ENCODE measurements at regions not wholly inside any gene's neighbourhood (a gene's known extent, or its start where the extent isn't known, plus 50 kb on each side); places are given as distances from the start of the nearest gene placed in this dataset.

DNA sequence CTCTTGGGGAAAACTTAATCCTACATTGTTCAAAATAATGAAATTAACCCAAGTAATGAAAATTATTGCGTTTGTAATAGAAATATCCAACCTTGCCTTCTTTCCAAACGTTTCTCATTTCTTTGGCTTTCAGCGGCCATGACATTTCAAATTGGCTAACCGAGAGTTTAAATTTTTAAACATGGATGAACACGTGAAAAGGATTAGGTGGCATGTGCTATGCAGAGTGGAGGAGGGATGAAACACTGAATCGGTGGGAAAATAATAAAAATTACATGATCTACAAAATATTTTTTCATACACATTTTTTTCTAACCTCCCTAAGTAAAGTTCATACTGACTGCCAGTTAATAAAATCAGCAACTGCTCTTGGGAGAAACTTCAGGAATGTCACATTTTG lies 728.4 kb upstream of the PKDCC start:
- TF ChIP-seq SIN3A (IDR thresholded peaks at IDR 0.05; ENCODE audit: borderline replicate concordance, insufficient read depth, low read length) (no peak), FOXP2 (optimal IDR thresholded peaks at IDR 0.05; ENCODE audit: borderline replicate concordance, extremely low read depth, extremely low read length, insufficient read depth) (no peak), TAF1 (IDR thresholded peaks at IDR 0.05; ENCODE audit: borderline replicate concordance, insufficient read depth, low read length) (no peak), POLR2AphosphoS5 (IDR thresholded peaks at IDR 0.05; ENCODE audit: low read depth, low read length) (no peak)
- TF ChIP-seq, protein P1, sequence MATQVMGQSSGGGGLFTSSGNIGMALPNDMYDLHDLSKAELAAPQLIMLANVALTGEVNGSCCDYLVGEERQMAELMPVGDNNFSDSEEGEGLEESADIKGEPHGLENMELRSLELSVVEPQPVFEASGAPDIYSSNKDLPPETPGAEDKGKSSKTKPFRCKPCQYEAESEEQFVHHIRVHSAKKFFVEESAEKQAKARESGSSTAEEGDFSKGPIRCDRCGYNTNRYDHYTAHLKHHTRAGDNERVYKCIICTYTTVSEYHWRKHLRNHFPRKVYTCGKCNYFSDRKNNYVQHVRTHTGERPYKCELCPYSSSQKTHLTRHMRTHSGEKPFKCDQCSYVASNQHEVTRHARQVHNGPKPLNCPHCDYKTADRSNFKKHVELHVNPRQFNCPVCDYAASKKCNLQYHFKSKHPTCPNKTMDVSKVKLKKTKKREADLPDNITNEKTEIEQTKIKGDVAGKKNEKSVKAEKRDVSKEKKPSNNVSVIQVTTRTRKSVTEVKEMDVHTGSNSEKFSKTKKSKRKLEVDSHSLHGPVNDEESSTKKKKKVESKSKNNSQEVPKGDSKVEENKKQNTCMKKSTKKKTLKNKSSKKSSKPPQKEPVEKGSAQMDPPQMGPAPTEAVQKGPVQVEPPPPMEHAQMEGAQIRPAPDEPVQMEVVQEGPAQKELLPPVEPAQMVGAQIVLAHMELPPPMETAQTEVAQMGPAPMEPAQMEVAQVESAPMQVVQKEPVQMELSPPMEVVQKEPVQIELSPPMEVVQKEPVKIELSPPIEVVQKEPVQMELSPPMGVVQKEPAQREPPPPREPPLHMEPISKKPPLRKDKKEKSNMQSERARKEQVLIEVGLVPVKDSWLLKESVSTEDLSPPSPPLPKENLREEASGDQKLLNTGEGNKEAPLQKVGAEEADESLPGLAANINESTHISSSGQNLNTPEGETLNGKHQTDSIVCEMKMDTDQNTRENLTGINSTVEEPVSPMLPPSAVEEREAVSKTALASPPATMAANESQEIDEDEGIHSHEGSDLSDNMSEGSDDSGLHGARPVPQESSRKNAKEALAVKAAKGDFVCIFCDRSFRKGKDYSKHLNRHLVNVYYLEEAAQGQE (IDR thresholded peaks at IDR 0.05; ENCODE audit: insufficient read depth in 1 of 2, low read depth in 2 of 2, low read length in 2 of 2) = no peak

DNA sequence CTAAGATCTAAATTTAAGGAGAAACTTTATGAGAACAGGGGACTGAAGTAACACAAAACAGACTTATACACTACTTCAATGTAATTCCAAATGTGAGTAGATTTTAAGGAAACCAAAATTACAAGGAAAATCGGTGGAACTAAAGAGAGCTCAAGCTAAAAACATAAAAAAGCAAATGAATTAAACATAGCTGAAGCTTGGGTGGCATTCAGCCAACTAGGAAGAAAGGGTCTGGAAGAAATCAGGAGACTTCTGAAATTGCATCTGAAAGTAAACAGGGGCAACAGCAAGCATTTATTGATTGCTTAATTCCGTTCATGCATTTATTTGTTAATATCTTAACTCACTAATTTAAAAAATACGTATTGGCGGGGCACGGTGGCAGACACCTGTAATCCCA lies 727.3 kb upstream of the PKDCC start:
- TF ChIP-seq TAF1 (IDR thresholded peaks at IDR 0.05; ENCODE audit: borderline replicate concordance, insufficient read depth, low read length) (no peak), FOXP2 (optimal IDR thresholded peaks at IDR 0.05; ENCODE audit: borderline replicate concordance, extremely low read depth, extremely low read length, insufficient read depth) (no peak)

DNA sequence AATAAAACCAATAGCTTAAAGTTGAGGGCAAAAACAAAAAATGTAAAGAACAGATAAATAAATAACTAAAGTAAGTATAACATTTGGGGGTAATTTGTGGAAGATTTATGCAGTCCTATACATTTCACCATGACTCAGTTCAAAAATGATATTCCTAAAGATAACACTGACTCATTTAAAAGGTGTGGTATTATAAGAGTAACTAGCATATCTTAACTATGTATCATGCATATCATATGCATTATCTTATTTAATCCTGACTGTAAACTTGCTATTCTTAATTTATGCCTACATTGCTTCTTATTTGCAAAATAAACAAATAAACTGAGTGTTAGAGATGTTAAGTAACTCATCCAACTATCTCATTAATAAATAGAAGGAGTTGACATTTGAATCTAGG lies 726.5 kb upstream of the PKDCC start:
- TF ChIP-seq FOXP2 (optimal IDR thresholded peaks at IDR 0.05; ENCODE audit: borderline replicate concordance, extremely low read depth, extremely low read length, insufficient read depth) (no peak), SIN3A (IDR thresholded peaks at IDR 0.05; ENCODE audit: borderline replicate concordance, insufficient read depth, low read length) (no peak), TAF1 (IDR thresholded peaks at IDR 0.05; ENCODE audit: borderline replicate concordance, insufficient read depth, low read length) (no peak), POLR2AphosphoS5 (IDR thresholded peaks at IDR 0.05; ENCODE audit: low read depth, low read length) (no peak)
- TF ChIP-seq, protein P1 (IDR thresholded peaks at IDR 0.05; ENCODE audit: insufficient read depth in 1 of 2, low read depth in 2 of 2, low read length in 2 of 2) = no peak

DNA sequence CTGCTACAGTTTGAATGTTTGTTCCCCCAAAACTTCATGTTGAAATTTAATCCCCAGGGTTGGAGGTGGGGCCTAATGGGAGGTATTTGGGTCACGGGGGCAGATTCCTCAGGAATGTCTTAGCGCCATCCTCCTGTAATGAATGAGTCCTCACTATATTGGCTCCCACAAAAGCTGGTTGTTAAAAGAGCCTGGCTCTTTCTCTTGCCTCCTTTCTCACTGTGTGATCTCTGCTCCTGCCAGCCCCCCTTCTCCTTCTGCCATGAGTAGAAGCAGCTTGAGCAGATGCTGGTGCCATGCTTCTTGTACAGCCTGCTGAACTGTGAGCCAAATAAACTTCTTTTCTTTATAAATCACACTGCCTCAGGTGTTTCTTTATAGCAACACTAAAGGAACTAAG lies 721.0 kb upstream of the PKDCC start:
- TF ChIP-seq SIN3A (IDR thresholded peaks at IDR 0.05; ENCODE audit: borderline replicate concordance, insufficient read depth, low read length) (no peak), TAF1 (IDR thresholded peaks at IDR 0.05; ENCODE audit: borderline replicate concordance, insufficient read depth, low read length) (no peak), FOXP2 (optimal IDR thresholded peaks at IDR 0.05; ENCODE audit: borderline replicate concordance, extremely low read depth, extremely low read length, insufficient read depth) (no peak), POLR2AphosphoS5 (IDR thresholded peaks at IDR 0.05; ENCODE audit: low read depth, low read length) (no peak)
- TF ChIP-seq, protein P1 (IDR thresholded peaks at IDR 0.05; ENCODE audit: insufficient read depth in 1 of 2, low read depth in 2 of 2, low read length in 2 of 2) = no peak

DNA sequence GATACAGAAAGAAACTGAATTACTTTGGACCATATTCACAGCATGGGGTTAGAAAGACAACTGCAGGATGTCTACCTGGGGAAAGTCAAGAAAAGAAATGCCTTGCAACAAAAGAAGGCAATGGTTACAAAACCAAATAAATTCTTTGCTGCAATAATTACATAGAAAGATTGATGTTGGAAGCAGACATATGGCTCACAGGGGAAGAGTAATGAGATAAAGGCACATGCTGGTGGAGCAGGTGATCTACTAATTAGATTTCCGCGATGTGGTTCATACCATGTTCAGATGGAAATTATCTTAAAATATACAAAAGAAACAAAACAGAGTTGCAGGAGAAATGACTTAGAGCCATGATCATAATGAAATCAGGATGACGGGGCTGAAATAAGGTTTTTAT lies 718.8 kb upstream of the PKDCC start:
- TF ChIP-seq SIN3A (IDR thresholded peaks at IDR 0.05; ENCODE audit: borderline replicate concordance, insufficient read depth, low read length) = no peak

DNA sequence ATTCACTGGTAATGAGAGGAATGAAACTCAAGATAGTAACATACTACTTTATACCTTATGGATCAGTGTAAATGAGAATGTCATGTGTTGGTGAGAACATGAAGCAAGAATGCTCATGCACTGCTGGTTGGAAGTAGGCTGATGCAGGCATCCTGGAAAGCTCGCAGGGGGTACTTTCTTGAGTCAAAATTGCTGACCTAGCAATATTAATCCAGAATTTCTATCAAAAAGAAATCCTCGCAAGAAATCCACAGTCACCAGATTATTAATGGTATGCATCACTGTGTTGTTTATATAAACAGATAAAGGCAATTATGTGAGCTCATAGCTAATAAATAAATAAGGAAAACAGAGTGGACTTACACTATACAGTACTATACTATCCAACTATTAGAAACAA lies 713.7 kb upstream of the PKDCC start:
- TF ChIP-seq FOXP2 (optimal IDR thresholded peaks at IDR 0.05; ENCODE audit: borderline replicate concordance, extremely low read depth, extremely low read length, insufficient read depth) (no peak), TAF1 (IDR thresholded peaks at IDR 0.05; ENCODE audit: borderline replicate concordance, insufficient read depth, low read length) (no peak), POLR2AphosphoS5 (IDR thresholded peaks at IDR 0.05; ENCODE audit: low read depth, low read length) (no peak), SIN3A (IDR thresholded peaks at IDR 0.05; ENCODE audit: borderline replicate concordance, insufficient read depth, low read length) (no peak)
- TF ChIP-seq, protein P1 (IDR thresholded peaks at IDR 0.05; ENCODE audit: insufficient read depth in 1 of 2, low read depth in 2 of 2, low read length in 2 of 2) = no peak
